DMS114 treated with DMSO at 0.1 percent for 48 hours (cell line): ENCODE measurements at regions not wholly inside any gene's neighbourhood (a gene's known extent, or its start where the extent isn't known, plus 50 kb on each side); places are given as distances from the start of the nearest gene placed in this dataset.
"Not testable (repeated sequence)": the region's sequence is repeated elsewhere in the genome, so short reads cannot be mapped to it uniquely, and the experiment has no call there.

Experiments used
- DNase-seq: peaks from one replicate; lab custom pipeline; 2025; ENCODE audit not compliant: unreplicated experiment; lab: John Stamatoyannopoulos, UW

- no peak for DNase-seq
These were observed 97.1 kb downstream of the PLPPR4 start for GRCh38 chr1:99361406-99361805.

- DNase-seq = no peak
These were observed 99.2 kb downstream of the PLPPR4 start for GRCh38 chr1:99363531-99363930.

GRCh38 chr1:99365141-99365540 lies 100.8 kb downstream of the PLPPR4 start:
- no peak for DNase-seq

GRCh38 chr1:99365545-99365944 lies 101.3 kb downstream of the PLPPR4 start:
- no peak for DNase-seq

DNA sequence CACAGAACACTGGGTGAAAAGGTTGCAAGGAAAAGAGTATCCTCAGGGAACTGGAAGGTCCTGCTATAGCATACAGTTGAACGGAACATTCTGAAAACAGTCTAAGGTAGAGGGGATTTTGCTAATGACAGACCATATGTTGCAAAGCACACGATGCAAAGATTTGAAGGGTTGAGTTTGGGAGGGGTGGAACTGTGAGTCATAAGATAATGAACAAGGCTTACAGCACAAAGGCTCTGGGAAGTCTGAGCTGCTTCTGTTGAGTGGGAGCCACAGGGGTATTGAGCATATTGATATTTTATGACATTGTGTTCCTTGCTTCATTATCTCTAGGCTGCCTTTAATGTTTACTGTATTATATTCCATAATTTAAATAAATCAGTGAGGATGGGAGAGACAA lies 104.9 kb downstream of the PLPPR4 start:
- no peak for DNase-seq

DNA sequence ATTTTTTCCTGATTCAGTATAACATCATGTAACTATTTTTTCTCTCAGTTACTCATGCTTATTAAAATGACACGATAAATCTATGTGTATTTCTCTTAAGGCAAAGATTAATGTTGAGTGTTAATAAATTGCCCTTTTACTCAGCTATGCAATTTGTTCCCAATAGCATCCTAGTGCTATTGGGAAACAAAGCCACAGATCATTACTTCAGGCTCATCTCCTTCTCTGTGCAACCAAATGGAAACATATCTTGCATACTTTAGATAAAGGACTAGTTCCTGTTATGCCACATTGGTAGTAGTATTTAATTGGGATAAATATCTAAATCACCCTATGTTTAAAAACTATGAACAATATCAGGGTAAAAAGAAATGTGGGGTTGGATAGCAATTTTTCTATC lies 106.2 kb downstream of the PLPPR4 start:
- DNase-seq = no peak

GRCh38 chr1:99371413-99371812 lies 107.1 kb downstream of the PLPPR4 start:
- DNase-seq = no peak

DNA sequence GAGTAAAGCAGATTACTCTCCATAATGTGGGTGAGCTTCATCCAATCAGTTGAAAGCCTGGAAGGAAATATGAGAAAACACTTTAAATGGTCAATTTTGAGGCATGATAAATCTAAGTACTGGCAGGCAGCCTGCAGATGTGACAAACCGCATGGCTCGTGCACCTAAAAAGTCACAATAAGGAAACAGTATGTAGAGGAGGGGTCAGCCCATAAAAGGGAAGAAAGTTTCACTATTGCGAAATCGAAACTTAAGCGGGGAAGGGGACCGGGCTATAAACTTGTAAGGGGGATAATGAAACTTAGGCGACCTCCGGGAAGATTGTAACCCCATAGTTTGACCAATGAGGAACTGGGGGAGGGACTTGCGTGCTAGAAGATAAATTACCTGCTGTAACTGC lies 109.8 kb downstream of the PLPPR4 start:
- no peak for DNase-seq

DNA sequence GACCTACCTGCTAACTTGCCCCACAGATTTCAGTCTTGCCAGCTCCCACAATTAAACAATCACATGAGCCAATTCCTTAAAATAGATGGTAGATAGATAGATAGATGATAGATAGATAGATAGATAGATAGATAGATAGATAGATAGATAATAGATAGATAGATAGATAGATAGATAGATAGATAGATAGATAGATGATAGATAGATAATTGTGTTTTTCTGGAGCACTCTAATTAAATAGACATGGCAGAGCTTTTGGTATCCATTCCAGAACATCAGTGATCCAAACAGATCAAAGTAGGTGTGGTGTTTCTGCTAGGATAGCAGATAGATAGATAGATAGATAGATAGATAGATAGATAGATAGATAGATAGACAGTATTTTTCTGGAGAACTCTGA lies 110.4 kb downstream of the PLPPR4 start:
- not testable (repeated sequence) for DNase-seq

GRCh38 chr1:99384021-99384420 lies 119.7 kb downstream of the PLPPR4 start:
- no peak for DNase-seq

DNA sequence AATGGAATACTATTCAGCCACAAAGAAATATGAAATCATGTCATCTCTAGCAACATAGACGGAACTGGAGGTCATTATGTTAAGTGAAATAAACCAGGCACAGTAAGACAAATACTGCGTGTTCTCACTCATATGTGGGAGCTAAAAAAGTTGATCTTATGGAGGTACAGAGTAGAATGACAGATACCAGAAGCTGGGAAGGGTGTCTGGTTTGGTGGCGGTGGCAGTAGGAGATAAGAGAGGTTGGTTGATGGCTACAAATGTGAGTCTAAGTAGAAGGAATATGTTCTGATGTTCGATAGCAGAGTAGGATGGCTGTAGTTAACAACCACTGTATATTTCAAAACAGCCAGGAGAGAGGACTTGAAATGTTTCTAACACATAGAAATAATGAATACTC lies 121.6 kb downstream of the PLPPR4 start:
- DNase-seq = no peak

DNA sequence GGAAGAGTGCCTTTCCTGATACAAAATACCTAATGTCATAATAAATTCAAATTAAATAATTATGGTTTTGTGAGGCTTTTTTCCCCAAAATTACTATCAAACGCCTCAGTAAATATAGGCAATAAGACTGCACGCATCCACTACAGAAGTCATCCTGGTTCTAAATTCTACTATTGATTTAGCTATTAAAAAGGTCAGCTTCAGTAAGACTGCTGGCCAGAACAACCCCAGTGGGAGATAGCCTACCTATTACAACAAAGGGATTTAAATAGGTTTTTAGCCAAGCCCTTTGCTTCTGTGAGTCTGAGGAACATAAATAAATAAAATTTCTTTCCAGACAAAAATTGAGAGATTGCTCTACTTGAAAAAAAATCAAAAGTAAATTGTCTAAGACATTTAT lies 132.1 kb downstream of the PLPPR4 start:
- DNase-seq = no peak

DNA sequence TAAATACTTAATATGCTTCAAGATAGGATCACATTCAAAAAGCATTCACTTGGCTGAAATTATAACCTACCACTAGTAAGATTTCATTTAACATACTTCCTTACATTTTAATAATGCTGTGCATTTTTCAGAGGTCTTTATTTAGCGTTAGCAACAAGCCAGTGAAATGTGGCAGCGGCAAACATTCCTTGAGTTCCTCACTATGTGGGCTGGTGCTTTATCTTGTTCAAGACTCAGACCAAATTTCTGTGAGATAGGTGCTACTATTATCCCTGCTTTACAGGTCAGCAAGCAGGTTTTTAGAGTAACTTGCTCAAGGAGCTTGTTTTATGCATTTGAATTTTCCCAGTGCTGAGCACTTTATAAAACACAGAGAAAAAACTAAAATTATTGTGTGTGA lies 132.7 kb downstream of the PLPPR4 start:
- DNase-seq = no peak

GRCh38 chr1:99397863-99398262 lies 133.6 kb downstream of the PLPPR4 start:
- DNase-seq = no peak

DNA sequence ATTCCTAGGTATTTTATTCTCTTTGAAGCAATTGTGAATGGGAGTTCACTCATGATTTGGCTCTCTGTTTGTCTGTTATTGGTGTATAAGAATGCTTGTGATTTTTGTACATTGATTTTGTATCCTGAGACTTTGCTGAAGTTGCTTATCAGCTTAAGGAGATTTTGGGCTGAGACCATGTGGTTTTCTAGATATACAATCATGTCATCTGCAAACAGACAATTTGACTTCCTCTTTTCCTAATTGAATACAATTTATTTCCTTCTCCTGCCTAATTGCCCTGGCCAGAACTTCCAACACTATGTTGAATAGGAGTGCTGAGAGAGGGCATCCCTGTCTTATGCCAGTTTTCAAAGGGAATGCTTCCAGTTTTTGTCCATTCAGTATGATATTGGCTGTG lies 137.3 kb downstream of the PLPPR4 start:
- DNase-seq = not testable (repeated sequence)

DNA sequence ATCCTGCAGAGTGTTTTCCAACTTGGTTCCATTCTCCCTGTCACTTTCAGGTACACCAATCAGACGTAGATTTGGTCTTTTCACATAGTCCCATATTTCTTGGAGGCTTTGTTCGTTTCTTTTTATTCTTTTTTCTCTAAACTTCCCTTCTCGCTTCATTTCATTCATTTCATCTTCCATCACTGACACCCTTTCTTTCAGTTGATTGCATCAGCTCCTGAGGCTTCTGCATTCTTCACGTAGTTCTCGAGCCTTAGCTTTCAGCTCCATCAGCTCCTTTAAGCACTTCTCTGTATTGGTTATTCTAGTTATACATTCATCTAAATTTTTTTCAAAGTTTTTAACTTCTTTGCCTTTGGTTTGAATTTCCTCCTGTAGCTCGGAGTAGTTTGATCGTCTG lies 140.1 kb downstream of the PLPPR4 start:
- not testable (repeated sequence) for DNase-seq

DNA sequence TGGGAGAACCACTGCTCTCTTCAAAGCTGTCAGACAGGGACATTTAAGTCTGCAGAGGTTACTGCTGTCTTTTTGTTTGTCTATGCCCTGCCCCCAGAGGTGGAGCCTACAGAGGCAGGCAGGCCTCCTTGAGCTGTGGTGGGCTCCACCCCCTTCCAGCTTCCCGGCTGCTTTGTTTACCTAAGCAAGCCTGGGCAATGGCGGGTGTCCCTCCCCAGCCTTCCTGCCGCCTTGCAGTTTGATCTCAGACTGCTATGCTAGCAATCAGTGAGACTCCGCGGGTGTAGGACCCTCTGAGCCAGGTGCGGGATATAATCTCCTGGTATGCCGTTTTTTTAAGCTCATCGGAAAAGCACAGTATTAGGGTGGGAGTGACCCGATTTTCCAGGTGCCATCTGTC lies 141.0 kb downstream of the PLPPR4 start:
- not testable (repeated sequence) for DNase-seq

DNA sequence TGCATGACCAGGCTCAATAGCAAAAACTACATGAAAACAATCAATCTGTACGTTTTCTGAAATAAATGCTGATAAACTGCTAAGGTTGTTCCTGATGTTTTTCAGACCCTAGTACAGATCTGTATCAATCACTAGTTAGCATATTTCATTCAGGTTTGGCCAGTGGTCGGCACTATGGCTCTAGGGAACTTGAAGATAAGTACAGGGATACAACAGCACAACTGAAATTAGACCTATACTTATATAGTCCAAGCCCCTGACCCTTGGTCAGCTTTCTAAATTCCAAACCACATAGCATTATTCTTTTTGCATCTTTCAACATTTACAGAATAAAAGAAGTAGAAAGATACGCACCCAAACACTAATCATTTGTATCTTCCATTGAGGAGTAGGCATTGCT lies 142.7 kb downstream of the PLPPR4 start:
- no peak for DNase-seq

DNA sequence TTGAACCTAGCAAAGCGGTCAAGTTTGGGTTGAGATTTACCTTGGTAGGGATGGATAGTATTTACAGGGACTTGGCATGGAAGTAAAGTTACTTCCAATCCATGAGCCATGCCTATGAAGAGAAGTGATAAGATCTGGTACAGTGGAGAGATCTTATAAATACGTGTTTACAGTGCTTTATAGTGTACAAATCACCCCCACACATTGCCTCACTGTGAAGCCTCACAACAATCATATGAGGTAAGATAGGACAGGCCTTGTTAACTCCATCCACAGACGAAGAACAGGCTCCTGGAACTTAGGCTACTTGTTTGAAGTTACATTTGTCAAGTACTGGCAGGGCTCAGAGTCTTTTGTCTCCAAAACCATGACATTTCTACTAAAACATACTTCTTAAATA lies 159.8 kb downstream of the PLPPR4 start:
- DNase-seq = no peak

- DNase-seq = no peak
These were observed 165.5 kb downstream of the PLPPR4 start for GRCh38 chr1:99429754-99430153.

- no peak for DNase-seq
These were observed 174.5 kb downstream of the PLPPR4 start for GRCh38 chr1:99438656-99439230.

- no peak for DNase-seq
These were observed 175.3 kb downstream of the PLPPR4 start for GRCh38 chr1:99439433-99440075.
